GM10266 (cell line): ENCODE measurements at regions not wholly inside any gene's neighbourhood (a gene's known extent, or its start where the extent isn't known, plus 50 kb on each side); places are given as distances from the start of the nearest gene placed in this dataset.

Experiments used
- DNase-seq: peaks from one replicate; pipeline ENCODE4 v3.0.0; 2012; ENCODE audit errors: extremely low spot score
- TF ChIP-seq, protein P1 (sequence below): IDR thresholded peaks from 2 replicates; pipeline ENCODE4 v1.5.1; 2012; ENCODE audit warnings: mild to moderate bottlenecking, low read depth; ENCODE audit not compliant: control insufficient read depth, insufficient read depth; ENCODE audit errors: missing control alignments

GRCh38 chr18:55138401-55138800 is 179.1 kb upstream of the CCDC68 start:
- TF ChIP-seq, protein P1, sequence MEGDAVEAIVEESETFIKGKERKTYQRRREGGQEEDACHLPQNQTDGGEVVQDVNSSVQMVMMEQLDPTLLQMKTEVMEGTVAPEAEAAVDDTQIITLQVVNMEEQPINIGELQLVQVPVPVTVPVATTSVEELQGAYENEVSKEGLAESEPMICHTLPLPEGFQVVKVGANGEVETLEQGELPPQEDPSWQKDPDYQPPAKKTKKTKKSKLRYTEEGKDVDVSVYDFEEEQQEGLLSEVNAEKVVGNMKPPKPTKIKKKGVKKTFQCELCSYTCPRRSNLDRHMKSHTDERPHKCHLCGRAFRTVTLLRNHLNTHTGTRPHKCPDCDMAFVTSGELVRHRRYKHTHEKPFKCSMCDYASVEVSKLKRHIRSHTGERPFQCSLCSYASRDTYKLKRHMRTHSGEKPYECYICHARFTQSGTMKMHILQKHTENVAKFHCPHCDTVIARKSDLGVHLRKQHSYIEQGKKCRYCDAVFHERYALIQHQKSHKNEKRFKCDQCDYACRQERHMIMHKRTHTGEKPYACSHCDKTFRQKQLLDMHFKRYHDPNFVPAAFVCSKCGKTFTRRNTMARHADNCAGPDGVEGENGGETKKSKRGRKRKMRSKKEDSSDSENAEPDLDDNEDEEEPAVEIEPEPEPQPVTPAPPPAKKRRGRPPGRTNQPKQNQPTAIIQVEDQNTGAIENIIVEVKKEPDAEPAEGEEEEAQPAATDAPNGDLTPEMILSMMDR, result no peak

DNA sequence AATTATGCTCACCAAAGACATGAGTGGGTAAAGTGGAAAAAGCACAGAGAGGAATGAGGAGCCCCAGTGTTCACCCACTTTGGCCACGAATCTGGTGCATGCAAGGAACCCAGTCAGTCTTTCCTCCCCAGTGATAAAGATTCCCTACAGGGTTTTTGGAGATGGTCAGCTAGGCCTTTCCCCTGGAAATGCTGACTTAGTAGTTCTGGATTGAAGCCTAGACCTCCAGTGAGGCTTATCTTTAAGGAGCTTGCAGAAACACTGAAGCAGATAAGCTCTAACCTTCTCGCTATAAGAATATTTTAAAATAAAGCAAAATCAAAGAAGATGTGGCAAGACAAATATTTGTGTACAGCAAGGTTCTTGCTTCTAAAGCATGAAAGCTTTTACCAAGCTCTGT is 178.3 kb upstream of the CCDC68 start:
- no peak for DNase-seq
- TF ChIP-seq, protein P1, result no peak

More at GRCh38 chr18:55138401-55138800, 179.1 kb upstream of the CCDC68 start:
- DNase-seq, result no peak

DNA sequence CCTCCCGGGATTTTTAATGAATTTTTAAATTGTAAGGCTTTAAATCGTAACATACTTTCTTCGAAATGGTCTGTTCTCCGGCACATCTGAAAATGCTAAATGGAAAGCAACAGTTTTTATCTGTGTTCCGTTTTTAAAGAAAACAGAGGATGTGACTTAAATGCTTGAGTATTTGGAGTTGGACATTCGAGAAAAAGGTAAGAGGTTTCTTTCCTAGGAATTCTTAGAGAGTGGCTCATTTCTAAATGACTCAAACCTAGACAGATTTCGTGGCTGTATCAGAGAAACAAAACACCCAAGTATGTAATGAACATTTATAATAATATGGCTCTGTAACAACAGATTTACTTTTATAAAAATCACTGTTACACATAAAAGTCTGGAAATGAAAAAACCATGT is 177.6 kb upstream of the CCDC68 start:
- TF ChIP-seq, protein P1, result no peak
- no peak for DNase-seq

DNA sequence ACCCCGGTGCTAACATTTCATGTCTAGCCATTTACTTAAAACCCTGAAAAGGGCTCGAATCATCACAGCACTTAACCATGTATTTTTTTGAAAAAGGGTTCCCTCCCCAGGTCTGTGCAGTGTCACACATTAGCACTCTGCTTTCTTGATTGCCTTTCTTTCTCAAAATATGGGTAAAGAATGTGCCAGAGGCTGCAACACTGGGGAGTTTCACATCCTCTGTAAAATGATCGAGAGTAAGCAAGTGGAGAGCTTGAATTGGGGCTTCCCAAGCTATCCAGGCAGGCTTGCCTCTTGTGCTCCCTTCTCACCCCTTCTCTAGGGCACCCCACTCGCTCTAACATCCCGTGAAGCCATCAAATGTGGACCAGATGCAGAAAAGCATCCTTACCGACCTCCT is 177.0 kb upstream of the CCDC68 start:
- TF ChIP-seq, protein P1, result no peak

GRCh38 chr18:55133378-55133777 is 174.1 kb upstream of the CCDC68 start:
- DNase-seq, result no peak
- TF ChIP-seq, protein P1, result no peak

More for the DNA sequence above, 177.0 kb upstream of the CCDC68 start:
- DNase-seq, result no peak

DNA sequence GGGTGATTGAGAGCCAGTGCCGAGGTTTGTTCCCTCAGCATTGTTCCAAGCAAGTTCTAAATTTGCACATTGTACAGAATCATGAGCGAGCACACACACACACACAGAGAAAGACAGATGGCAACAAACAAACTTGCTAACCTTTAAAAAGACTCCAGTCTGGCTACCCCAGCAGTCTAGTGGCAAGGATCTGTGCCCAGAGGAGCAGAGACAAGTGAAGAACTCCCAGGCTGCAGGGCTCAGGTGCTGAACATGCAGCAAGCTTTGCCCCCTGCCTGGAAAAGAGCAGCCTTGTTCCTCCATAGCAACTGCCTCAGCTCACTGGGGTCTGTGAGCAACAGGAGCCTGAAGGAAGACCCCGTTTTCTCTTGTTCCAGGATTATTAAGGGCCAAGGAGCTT is 169.2 kb upstream of the CCDC68 start:
- DNase-seq, result no peak
- TF ChIP-seq, protein P1, result no peak

DNA sequence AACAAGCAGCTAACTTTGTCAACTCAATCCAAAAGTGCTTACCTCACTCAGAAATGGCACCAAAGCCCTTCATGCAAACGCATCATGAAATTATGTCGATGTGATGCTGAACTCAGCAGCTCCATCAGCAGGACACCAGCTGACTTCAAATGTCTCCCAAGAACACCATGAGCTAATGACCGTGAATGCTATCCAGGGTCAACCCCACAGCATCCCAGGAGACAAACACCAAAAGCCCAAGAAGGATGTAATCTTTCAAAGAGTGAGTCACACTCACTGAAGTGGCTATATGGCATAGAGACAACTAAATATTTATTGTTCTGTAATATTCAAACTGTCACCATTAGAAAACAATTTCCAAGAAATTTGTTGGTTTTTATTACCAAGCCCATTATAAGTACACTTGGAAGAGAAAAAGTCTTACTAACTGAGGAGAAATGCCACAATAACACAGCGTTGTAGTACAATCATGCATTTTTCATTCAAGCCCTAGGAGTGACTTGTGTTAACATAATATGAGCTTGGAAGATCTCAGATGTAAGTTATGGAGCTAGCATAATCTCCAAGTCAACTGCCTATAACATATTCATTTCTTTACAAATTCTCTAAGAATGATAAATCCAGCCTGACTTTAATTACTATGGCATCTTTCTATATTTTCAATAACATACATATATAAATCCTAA is 165.0 kb upstream of the CCDC68 start:
- DNase-seq, result no peak
- TF ChIP-seq, protein P1, result no peak
